ENCODE measurements at regions not wholly inside any gene's neighbourhood (a gene's known extent, or its start where the extent isn't known, plus 50 kb on each side); places are given as distances from the start of the nearest gene placed in this dataset.
"Not testable (repeated sequence)": the region's sequence is repeated elsewhere in the genome, so short reads cannot be mapped to it uniquely, and the experiment has no call there.

DNA sequence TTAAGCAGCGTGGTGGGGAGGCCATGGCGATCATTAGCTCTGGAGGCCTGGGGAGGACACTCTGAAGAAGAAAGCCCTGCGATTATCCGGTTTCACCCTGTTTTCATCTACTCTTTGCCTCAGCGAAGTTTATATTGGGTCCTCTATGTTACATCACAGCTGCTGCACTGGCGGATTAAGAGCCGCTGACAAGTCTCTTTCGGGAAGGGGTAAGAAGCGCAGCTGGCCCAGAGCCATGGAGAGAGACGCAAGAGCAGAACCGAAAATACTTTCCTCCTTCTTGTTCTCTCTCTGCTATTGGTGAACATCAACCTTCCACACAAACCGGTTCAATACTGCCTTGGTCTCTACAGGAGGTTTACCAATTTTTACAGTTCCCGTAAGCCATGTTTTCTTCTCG, 291.5 kb downstream of the FAM72C start:
- TF ChIP-seq, protein P1, sequence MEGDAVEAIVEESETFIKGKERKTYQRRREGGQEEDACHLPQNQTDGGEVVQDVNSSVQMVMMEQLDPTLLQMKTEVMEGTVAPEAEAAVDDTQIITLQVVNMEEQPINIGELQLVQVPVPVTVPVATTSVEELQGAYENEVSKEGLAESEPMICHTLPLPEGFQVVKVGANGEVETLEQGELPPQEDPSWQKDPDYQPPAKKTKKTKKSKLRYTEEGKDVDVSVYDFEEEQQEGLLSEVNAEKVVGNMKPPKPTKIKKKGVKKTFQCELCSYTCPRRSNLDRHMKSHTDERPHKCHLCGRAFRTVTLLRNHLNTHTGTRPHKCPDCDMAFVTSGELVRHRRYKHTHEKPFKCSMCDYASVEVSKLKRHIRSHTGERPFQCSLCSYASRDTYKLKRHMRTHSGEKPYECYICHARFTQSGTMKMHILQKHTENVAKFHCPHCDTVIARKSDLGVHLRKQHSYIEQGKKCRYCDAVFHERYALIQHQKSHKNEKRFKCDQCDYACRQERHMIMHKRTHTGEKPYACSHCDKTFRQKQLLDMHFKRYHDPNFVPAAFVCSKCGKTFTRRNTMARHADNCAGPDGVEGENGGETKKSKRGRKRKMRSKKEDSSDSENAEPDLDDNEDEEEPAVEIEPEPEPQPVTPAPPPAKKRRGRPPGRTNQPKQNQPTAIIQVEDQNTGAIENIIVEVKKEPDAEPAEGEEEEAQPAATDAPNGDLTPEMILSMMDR (IDR thresholded peaks at IDR 0.05; ENCODE audit: insufficient read depth, low read length, poor library complexity, severe bottlenecking): no peak
- DNase-seq (ENCODE audit: extremely low read depth, insufficient read length): no peak
- H3K27me3 ChIP-seq (replicated peaks; ENCODE audit: control insufficient read depth, insufficient read depth, low read length): no peaks in the 10 kb centered on the region

DNA sequence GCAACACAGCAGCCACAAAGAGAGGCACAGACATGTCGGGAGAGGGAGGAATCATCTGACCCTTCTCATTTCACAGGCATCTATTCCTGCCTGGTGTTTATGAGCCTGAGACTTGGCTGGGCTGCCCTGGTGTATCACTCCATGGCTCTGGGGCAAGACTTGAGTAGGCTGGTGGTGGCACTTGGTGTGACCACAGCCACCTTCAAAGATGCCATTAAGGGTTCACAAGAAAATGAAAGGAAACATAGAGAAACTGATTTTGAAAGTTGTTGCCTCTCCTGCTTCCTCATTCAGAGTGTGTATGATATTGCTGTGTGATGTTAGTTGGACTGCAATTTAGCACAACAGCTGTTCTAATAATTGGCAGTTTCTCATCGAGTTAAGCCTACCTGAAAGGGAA, 298.8 kb downstream of the FAM72C start:
- no peaks in the 10 kb centered on the region for H3K27me3 ChIP-seq (replicated peaks; ENCODE audit: control insufficient read depth, insufficient read depth, low read length)
- H3K36me3 ChIP-seq (ENCODE audit: control insufficient read depth, insufficient read depth, low read length): no peaks in the 10 kb centered on the region
- TF ChIP-seq, protein P1 (IDR thresholded peaks at IDR 0.05; ENCODE audit: insufficient read depth, low read length, poor library complexity, severe bottlenecking): no peak
- H3K4me3 ChIP-seq (replicated peaks; ENCODE audit: low read depth, low read length): no peak overlapping the region
- no peak for DNase-seq (ENCODE audit: extremely low read depth, insufficient read length)

More for the DNA sequence above, 291.5 kb downstream of the FAM72C start:
- Histone ChIP-seq H3K36me3 (ENCODE audit: control insufficient read depth, insufficient read depth, low read length) (no peaks in the 10 kb centered on the region), H3K4me3 (replicated peaks; ENCODE audit: low read depth, low read length) (no peak overlapping the region)

DNA sequence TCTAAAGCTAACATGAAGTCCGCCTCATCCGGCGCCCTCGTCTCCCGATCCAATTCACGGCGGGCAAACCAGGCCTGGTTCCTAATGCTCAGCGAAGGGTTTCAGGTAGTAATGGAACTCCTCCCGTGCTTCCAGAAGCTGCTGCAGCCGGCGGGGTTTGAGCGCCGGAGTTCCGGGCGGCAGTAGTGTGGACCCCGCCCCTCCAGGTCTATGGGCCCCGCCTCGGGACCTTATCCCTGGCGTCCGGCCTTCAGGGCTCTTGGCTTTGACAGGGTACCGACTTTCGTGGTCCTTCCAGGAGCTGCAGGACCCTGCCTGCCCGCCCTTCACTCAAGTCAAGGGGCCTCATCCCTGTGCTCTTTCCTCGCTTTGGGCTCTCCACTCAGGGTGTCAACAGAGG, 304.1 kb downstream of the FAM72C start:
- no peak overlapping the region for H3K4me3 ChIP-seq (replicated peaks; ENCODE audit: low read depth, low read length)
- no peak for DNase-seq (ENCODE audit: extremely low read depth, insufficient read length)
- H3K27me3 ChIP-seq (replicated peaks; ENCODE audit: control insufficient read depth, insufficient read depth, low read length): no peaks in the 10 kb centered on the region
- no peaks in the 10 kb centered on the region for H3K36me3 ChIP-seq (ENCODE audit: control insufficient read depth, insufficient read depth, low read length)
- TF ChIP-seq, protein P1 (IDR thresholded peaks at IDR 0.05; ENCODE audit: insufficient read depth, low read length, poor library complexity, severe bottlenecking): no peak

DNA sequence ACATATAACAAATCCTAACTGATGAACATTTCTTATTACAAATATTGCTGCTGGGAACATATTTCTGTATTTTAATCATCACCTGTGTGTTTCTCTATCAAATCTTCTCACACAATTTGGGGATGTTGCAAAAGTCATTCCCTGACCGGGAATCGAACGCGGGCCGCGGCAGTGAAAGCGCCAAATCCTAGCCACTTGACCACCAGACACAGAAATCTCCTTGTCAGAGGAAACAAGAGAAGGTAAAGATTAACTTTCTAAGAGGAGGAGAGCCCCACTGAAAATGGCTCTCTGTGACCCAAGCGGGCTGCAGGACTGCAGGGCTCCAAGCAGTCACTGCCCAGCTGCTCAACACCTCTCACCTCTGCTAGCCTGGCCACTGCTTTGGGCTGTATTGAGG, 304.9 kb downstream of the FAM72C start:
- Histone ChIP-seq H3K4me3 (replicated peaks; ENCODE audit: low read depth, low read length) (no peak overlapping the region), H3K27me3 (replicated peaks; ENCODE audit: control insufficient read depth, insufficient read depth, low read length) (no peaks in the 10 kb centered on the region), H3K36me3 (ENCODE audit: control insufficient read depth, insufficient read depth, low read length) (no peaks in the 10 kb centered on the region)
- DNase-seq (ENCODE audit: extremely low read depth, insufficient read length): no peak
- TF ChIP-seq, protein P1 (IDR thresholded peaks at IDR 0.05; ENCODE audit: insufficient read depth, low read length, poor library complexity, severe bottlenecking): no peak

DNA sequence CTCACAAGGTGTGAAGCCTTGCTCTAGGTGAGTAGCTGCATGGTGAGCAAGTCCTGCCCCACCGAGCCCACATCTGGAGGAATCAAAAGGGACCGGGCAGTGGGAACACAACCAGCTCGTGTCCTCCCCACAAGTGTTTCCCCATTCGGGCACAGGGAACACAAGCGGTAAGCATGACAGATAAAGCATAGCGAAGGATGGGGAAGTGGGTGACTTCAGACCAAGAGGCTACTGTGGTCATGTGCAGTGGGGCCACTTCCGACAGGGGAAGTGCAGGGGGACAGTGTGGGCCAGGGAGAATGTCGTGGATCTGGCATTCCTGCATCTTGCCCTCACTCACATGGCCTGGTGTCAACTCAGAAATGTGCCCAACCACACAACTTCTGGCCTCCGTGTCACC, 306.2 kb downstream of the FAM72C start:
- no peaks in the 10 kb centered on the region for H3K27me3 ChIP-seq (replicated peaks; ENCODE audit: control insufficient read depth, insufficient read depth, low read length)
- no peaks in the 10 kb centered on the region for H3K36me3 ChIP-seq (ENCODE audit: control insufficient read depth, insufficient read depth, low read length)
- TF ChIP-seq, protein P1 (IDR thresholded peaks at IDR 0.05; ENCODE audit: insufficient read depth, low read length, poor library complexity, severe bottlenecking): no peak
- DNase-seq (ENCODE audit: extremely low read depth, insufficient read length): no peak
- no peak overlapping the region for H3K4me3 ChIP-seq (replicated peaks; ENCODE audit: low read depth, low read length)

DNA sequence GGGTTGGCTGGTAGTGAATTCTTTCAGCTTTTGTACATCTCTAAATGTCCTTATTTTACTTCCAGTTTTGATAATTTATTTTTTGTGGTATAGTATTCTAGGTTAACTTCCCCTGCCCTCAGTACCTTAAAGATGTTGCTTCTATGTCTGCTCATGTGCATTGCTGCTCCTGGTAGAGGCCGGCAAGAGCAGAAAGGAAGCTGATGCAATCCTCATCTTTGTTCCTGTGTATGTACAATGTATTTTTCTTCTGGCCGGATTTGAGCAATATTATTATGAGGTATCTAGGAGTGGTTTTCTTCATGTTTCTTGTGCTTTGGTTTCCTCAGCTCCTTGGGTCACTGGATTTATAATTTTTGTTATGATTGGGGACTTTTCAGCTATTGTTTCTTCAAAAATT, 308.7 kb downstream of the FAM72C start:
- not testable (repeated sequence) for DNase-seq (ENCODE audit: extremely low read depth, insufficient read length); H3K4me3 ChIP-seq (replicated peaks; ENCODE audit: low read depth, low read length); H3K27me3 ChIP-seq (replicated peaks; ENCODE audit: control insufficient read depth, insufficient read depth, low read length); H3K36me3 ChIP-seq (ENCODE audit: control insufficient read depth, insufficient read depth, low read length)
